Stimulated activated CD4-positive, alpha-beta T cell treated with anti-CD3 and anti-CD28 coated beads, Interleukin-4, amount 100 ng/mL, for 4 hours (primary cell): ENCODE measurements at regions not wholly inside any gene's neighbourhood (a gene's known extent, or its start where the extent isn't known, plus 50 kb on each side); places are given as distances from the start of the nearest gene placed in this dataset.
"Not testable (repeated sequence)": the region's sequence is repeated elsewhere in the genome, so short reads cannot be mapped to it uniquely, and the experiment has no call there.

Source experiments
- DNase-seq, 2 experiments: peaks; one replicate each; pipeline ENCODE4 v3.0.0-alpha.2; 2020

GRCh38 chr11:11715075-11715474 lies 93.3 kb upstream of the GALNT18 start:
- DNase-seq, result not testable (repeated sequence)

DNA sequence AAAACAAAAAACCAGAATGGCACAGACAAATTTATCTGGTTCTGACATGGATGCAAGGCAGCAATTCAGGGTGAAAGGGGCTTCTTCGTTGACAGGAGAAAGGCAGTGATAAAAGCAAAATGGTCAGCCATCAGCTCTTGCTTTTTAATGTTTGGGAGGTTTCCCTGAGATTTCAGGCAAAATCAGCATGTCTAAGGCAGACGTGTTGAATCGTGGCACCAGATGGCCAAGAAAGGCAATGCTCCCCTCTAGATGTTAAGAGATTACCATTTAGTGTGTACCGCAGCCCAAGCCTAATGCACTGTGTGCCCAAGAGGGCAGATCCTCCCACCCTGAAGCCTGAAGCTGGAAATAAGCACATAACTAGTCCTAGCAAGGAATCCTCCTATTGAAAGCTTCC lies 88.8 kb upstream of the GALNT18 start:
- DNase-seq, result no peak

GRCh38 chr11:11709447-11710239 lies 87.8 kb upstream of the GALNT18 start:
- DNase-seq, result no peak

GRCh38 chr11:11708256-11708655 lies 86.5 kb upstream of the GALNT18 start:
- DNase-seq, result no peak

GRCh38 chr11:11706028-11706427 lies 84.2 kb upstream of the GALNT18 start:
- no peak for DNase-seq

GRCh38 chr11:11703885-11704284 lies 82.1 kb upstream of the GALNT18 start:
- DNase-seq, result no peak

DNA sequence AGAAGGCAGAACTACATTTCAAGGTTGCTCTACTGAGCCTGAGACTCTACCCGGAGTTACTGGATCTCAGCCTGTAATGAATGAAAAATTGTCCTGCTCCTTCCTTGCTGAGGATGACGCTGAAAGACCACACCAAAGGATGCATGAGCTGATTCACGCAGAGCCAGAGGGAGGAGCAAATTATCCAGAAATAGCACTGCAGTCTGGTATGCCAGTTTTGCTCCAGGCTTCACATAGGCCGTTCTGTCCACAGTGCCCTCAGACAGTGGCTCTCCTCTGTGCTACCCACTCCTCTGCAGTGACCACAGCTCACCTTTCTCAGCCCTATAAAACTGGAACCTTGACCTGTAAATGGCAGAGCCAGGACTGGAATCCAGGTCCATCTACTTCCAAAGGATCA lies 79.3 kb upstream of the GALNT18 start:
- DNase-seq, result no peak

DNA sequence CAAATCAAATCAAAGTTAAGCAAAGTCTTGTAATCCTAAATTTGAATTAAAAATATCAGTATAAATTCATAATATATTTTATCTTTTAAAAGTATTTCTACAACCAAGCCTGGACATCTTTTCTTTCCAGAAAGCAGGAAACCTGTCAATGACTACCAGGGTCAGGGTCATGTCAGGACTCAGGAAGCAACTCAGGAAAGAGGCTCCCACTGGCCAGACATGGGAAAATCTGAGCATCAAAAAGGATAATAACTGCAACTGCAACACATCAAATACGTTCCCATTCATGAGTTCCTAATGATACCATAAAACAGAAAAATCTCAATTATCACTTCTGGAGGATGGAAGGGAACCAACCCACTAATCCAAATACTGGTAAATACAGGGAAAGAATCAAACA lies 76.0 kb upstream of the GALNT18 start:
- DNase-seq, result no peak

DNA sequence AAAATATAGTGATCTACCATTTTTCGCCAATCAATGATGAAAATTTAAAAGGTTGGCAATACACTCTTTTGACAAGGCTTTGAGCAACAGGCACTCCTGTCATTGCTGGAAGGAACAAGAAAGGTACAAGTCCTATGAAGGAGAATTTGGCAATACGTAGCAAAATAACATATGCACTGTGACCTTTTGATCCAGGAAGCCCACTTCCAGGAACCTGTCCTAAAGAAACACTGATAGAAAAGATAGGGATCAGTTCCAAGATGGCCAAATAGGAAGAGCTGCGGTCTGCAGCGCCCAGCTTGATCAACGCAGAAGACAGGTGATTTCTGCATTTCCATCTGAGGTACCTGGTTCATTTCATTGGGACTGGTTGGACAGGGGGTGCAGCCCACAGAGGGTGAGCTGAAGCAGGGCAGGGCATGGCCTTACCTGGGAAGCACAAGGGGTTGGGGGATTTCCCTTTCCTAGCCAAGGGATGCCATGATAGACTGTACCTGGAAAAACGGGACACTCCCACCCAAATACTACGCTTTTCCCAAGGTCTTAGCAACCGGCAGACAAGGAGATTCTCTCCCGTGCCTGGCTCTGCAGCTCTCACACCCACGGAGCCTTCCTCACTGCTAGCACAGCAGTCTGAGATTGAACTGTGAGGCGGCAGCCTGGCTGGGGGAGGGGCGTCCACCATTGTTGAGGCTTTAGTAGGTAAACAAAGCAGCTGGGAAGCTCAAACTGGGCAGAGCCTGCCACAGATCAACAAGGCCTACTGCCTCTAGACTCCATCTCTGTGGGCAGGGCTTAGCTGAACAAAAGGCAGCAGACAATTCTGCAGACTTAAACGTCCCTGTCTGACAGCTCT lies 69.7 kb upstream of the GALNT18 start:
- no peak for DNase-seq

DNA sequence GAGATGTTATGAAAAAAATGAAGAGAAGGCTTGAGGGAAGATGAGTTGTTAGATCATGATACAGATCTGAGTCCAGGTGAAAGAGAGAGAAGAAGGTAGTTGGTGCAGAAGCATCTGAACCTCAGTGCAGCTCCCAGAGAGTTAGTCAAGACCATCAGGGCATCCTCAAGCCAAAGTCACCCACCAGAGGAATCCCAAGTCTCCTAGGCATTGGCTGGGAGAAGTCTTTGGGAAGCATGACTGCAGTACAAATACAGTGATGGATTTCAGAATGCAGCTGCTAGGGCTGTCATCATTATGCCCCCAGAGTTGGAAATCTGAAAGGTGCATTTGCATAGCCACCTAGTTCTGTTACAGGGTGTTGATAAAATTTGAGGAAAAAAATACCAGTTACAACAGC lies 59.7 kb upstream of the GALNT18 start:
- DNase-seq, result no peak

DNA sequence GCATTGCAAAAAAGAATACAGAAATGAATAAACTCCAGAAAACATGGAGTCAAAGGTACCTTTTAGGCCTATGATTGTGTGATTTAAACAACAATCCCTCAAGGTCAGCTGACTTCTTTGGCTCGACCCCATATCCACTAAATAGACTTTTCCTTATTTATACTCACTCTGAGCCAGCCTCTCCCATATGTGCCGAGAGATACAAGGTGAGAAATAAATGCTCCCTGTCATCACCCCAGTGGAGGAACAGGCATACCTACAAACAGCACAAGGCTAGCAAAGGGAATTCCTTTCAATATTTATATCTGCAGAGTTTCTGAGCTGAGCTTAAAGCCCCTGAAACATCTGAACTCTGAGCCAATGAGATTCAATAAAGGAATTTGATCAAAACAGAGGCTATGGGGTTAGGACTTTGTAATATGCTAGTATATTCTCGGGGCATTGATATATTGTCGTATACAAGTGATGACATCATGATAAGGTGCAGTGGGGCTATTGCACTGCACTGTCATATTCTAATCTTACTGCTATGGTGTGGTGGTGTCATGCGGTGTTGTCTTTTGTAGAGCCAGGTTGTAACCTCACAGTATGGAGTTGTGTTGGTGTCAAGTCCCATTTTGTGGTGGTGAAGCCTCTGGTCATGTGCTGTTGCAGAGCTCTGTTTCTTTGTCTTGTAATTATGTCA lies 56.0 kb upstream of the GALNT18 start:
- DNase-seq, result no peak

DNA sequence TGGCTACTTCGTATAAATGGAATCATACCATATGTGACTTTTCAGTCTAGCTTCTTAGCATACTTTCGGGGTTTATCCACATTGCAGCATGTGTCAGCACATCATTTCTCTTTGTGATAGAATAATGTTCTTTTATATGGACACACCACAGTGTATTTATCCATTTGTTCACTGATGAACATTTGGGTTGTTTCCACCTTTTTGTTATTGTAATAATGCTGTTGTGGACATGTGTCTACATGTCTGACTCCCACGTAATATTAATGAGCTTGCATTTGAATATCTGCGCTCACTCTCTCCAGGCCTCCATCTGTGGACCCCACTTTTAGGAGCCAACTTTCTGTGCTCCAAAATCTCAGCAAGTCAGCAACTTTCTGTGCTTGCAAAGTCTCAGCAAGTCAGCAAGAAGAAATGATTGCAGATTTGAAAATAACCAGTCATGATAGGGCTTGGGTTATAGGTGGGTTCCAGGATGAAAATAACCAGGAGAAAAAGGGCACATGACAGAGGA lies 53.9 kb upstream of the GALNT18 start:
- DNase-seq, result no peak

DNA sequence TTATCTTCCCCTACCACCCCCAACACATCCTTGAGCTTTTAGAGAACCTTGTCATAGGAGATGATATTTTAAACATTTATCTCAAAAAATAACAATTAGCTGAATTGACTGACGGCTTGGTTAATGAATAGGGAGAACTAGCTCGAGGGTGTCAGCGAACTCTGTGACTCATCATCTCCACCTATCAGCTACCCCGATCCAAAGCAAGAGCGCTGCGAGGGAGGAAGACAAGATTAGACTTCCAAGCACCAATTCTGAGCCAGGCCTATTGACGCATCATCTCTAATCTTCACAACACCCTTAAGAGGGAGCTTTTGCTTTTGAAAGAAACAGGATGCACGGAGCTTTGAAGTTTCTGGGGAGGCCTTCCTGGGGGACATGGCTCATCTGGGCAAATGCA lies 51.0 kb upstream of the GALNT18 start:
- no peak for DNase-seq

- no peak for DNase-seq
Observed at GRCh38 chr11:11672101-11672500, 50.3 kb upstream of the GALNT18 start.
